GM21360 (cell line): ENCODE measurements at regions not wholly inside any gene's neighbourhood (a gene's known extent, or its start where the extent isn't known, plus 50 kb on each side); places are given as distances from the start of the nearest gene placed in this dataset.

Experiments used
- ATAC-seq: cut with Tn5 transposase; IDR thresholded peaks from one replicate; pipeline ENCODE4 v1.9.1; 2021; ENCODE audit warnings: mild to moderate bottlenecking, moderate library complexity; ENCODE audit not compliant: unreplicated experiment

DNA sequence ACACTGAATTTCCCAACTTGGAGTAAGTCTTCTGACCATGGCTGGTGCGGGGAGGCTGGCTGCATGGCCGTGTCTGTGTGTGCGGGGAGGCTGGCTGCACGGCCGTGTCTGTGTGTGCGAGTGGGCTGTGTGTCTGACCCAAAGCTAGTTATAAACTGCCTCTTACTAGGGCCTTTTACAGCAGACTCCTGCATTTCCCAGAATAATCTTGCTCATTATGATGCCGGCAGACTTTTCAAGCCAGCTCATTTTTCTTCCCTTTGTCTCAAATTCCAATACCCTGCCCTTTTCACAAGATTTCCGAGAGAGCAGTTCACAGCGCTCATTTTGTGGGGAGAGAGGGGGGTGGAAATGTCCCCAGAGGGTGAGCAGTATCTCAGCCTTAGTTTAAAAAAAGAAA, 470.7 kb upstream of the BRINP1 start:
- ATAC-seq: no peak

- no peak for ATAC-seq
Observed at GRCh38 chr9:119838210-119838609, 469.0 kb upstream of the BRINP1 start.

- ATAC-seq: no peak
Observed at GRCh38 chr9:119836036-119836435, 466.8 kb upstream of the BRINP1 start.

GRCh38 chr9:119834064-119834620, 464.9 kb upstream of the BRINP1 start:
- ATAC-seq: no peak

DNA sequence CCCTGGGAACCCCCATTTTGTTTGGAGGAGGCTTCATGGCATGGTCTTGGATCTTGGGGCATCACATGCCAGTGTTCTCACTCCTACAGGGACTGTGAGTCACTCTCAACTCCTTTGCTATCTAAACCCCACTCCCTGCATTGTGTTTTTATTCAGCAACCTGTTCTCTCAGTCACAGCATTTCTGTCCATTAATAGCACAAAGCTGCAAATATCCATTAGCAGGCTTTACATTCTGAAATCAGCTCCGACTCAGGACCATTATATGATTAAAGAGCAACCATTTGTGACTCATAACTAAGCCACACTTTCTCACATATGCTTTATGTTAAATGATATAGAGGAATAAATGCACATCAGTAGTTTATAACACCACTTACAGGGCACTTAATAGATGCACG, 462.1 kb upstream of the BRINP1 start:
- no peak for ATAC-seq

DNA sequence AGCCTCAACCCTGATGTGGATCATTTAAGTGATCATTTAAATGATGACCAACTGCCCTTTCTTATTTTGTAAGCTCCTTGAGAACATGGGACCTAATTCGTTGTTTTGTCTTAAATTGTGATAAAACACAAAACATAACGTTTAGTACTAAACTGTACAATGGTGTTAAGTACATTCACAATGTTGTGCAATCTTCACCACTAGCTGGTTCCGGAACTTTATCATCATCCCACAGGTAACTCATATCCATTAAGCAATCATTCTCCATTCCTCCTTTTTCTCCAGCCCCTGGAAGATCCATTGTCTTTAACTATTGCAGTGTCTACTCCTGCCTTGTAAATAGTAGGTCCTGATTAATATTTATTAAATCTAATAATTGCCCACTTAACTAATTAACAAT, 460.5 kb upstream of the BRINP1 start:
- ATAC-seq: no peak

GRCh38 chr9:119829186-119829585, 460.0 kb upstream of the BRINP1 start:
- ATAC-seq: no peak

DNA sequence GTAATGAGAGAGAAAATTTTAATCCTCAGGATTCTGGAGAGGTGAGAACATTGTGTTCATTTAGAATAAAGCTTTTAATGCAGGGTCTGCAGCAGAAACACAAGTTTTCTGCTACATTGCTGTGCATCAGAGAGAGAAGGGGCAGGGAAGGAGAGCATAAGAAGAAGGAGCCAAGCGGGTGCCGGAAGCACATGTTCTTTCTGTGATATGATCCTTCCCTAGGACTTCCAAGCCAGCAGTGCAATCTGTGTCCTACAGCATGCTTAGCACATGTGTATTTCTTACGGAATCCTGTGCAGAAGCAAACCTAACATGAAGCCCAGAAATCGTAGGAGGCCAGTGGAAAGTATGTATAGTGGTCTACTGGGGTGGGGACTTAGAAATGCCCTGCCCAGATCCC, 458.3 kb upstream of the BRINP1 start:
- ATAC-seq: no peak

DNA sequence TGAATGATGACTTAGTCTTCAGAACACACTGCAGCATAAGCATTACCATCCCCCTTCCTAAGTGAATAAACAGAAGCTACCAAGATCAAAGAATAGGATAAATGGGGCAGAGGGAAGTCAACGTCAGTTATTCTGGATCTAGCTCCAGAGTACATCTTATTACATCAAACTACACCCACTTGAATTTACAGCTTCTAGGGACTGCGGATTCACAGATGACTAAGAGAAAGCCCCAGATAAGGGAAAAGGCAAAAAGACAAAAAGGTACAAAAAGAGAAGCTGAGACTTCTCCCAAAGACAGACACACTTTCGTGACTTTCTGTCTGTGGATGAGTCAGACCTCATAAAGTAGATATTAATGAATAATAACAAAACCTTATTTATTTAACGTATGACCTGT, 457.9 kb upstream of the BRINP1 start:
- ATAC-seq: no peak

DNA sequence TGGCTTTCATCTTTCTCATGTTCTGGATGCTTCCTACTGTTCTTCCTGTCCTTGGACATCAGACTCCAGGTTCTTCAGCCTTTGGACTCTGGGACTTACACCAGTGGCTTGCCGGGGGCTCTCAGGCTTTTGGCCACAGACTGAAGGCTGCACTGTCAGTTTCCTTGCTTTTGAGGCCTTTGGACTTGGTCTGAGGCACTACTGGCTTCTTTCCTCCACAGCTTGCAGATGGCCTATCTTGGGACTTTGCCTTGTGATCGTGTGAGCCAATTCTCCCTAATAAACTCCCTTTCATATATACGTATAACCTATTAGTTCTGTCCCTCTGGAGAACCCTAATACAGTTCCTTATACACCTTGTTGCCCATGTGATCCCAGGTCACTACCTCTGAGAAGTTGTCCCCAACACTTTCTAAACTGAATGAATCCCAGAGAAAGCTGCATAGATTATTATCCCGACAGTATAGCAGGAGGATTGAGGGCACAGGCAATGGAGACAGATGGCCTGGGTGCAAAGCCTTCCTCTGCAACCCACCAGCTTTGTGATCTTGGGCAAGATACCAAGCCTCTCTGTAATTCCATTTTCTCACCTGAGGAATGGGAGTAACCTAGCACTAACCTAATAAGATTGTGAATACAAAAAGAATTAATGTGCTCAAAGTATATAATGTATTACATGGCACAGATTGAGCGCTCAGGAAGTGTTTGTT, 449.6 kb upstream of the BRINP1 start:
- ATAC-seq: no peak

DNA sequence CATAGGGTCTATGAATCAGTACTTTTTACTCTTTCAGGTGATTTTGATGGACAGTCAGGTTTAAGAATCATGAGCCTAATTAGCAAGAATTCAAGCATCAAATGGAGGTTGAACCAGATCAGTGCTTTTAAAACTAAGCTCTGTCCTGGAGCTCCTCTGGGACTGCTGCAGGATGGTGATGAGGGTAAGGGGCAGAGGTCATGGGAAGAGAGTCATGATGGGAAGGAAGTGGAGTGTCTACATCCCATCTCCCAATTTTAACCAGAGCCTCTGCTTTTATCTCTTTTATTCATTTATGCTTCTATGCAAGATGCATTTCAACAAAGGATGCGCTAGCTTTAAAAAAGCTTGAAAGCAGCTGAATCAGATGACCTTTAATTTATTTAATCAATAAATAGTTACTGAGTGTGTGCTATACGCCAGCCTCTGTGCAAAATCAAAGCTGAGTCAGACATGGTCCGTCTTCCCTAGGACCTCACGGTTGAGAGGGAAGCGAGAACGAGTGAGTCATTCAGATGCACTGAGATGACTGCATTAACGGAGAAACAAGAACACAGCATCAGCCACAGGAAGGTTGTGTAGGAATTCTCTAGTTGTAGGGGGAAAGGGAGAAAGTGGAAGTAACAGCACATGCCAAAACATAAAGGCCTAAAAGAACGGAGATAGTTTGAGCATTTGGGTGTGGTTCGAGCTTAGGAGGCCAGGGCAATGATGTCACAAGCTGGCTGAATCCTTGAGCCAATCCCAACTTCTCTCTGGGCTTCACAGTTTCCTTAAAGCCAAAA, 441.6 kb upstream of the BRINP1 start:
- no peak for ATAC-seq

DNA sequence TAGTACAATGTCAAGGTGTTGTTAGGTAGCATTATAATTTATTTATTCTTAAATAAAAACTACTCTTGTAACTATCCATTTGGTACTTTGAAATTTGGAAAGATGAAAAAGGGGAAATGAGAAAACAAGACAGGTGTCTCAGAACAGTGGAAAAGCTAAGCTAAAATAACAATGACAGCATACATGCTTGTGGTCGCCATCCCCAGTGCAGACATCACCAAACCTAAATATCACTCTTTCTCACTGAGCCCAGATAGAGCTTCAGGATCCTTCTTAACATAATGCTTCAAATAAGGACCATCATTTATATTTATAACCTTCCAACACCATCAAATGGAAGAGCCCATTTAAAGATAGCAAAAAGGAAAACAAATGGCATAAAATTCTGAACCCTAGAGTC, 434.4 kb upstream of the BRINP1 start:
- ATAC-seq: no peak

- ATAC-seq: no peak
Observed at GRCh38 chr9:119802621-119803020, 433.4 kb upstream of the BRINP1 start.

- ATAC-seq: no peak
Observed at GRCh38 chr9:119802133-119802532, 432.9 kb upstream of the BRINP1 start.

DNA sequence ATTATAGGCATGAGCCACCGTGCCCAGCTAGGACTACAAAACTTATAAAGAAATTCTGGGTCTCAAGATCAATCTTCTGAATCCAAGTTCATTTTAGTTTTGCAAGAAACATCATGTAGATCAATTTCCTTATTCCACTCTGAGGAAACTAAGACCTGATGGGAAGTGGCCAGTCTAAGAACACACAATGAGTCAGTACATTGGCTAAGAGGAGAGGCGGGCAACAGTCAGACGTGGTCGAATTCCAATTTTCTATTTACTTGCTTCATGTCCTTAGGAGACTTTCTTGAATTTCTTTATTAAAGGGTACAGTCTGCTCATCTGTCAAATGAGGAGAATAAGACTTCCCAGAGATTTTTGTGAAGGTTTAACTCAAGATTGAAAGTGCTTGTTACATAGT, 432.1 kb upstream of the BRINP1 start:
- ATAC-seq: no peak

DNA sequence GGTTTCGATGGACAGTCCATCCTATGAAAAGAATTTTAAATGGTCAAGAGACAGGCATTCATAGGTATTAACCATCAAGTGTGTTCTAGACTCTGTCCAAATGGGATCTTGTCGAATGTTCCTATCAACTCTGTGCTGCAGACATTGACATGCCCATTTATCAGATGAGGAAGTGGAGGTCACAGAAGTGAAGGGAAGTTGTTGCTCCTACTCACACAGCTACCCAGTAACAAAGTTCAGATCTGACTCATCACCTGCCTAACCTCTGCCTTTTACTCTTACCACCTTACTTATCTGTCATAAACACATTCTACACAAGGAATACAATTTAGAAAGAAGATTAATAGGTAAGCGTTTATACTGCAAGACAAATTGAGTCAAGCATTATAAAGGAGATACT, 426.2 kb upstream of the BRINP1 start:
- ATAC-seq: no peak

DNA sequence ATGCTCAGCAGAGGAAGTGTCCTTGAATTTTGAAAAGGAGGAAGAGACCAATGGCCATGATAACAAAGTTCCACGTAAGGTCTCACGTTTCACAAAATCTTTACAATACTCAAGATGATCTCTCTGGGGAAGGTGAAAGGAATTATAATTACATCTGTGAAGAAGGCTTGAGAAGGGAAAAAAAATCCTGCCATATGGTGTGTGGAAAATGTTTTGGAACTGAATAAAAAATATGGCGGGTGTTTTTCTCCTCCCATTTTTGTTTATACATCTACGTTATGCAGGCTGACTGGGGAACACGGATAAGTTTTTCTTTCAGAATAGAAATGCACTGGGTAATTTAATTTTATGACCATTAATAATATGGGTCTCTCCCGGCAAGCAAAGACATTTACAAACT, 425.6 kb upstream of the BRINP1 start:
- no peak for ATAC-seq

DNA sequence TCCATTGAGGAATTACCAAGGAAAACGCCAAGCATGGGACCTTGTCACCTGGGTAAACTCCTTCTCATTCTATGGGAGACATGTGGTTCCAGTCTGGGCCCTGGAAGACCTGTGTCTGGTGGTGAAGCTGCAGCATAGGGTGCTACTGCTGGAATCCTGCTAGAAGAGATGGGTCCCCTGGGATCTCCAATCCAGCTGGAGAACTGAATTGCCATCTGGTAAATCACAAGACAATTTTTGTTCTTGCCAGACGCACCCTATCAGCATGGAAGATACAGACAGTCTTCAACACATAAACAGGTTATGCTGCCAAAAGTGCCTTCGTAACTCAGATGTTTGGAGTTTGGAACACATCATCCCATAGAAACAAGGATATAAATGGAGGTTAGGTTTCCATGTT, 424.0 kb upstream of the BRINP1 start:
- no peak for ATAC-seq

GRCh38 chr9:119792242-119792641, 423.0 kb upstream of the BRINP1 start:
- ATAC-seq: no peak

DNA sequence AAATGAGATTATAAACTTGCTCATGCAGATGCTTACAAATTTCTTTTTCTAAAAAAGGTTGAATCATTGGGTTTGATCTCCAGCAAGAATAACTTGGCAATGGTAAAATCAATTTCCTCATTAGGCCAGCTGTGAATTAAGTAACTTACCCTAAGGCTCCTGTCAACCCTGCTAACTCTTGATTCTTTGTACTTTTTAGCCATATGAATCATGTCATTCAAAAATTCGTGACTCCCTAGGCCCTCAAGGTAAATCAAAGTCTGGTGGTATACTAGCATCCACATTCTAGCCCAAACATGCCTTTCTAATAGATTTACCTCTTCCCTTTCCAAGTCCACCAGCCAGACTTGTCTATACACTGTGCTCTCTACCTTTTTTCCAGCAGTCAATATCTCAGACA, 420.8 kb upstream of the BRINP1 start:
- no peak for ATAC-seq

- ATAC-seq: no peak
Observed at GRCh38 chr9:119788921-119789320, 419.7 kb upstream of the BRINP1 start.

DNA sequence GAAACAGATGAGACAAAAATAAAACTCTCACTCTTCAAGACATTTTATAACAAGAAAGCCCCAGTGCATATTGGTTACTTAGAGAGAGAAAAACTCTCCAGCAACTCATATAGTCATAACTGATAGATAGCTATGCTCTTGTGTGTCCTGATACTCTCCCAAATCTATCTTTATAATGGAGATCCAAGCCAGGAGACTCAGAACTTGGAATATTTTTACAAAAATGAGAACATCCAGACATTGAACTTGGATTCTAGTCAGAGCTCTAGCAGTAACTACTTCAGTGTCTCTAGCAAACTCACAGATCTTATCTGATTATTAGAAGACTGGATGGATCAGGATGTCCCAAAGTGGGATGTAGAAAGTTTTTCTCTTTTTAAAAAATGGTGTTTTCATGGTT, 412.7 kb upstream of the BRINP1 start:
- no peak for ATAC-seq
